Endothelial cell of umbilical vein (primary cell): ENCODE measurements at regions not wholly inside any gene's neighbourhood (a gene's known extent, or its start where the extent isn't known, plus 50 kb on each side); places are given as distances from the start of the nearest gene placed in this dataset.

Experiments
- BruUV-seq: library from RNA; stranded (reverse); fragments of 400-500 nt; replicated peaks from 2 replicates; lab custom pipeline; 2021; lab: Mats Ljungman, UMichigan
- CTCF ChIA-PET: fragments of 300-600, 350-600 bp; sonication (Branson Sonifier 250); formaldehyde crosslinking; loops from one replicate; lab custom pipeline; 2021; ENCODE audit warnings: antibody characterized with exemption, inconsistent platforms; lab: Charles Lee
- POLR2A ChIA-PET: fragments of 300-600, 350-600 bp; sonication (Branson Sonifier 250); formaldehyde crosslinking; loops from one replicate; lab custom pipeline; 2021; ENCODE audit warnings: antibody characterized with exemption, inconsistent platforms; lab: Charles Lee
- DNase-seq: peaks from one replicate; pipeline ENCODE4 v3.0.0-alpha.2; 2011; ENCODE audit warnings: low read depth, low spot score
- FAIRE-seq: peaks from 2 replicates; lab custom pipeline; 2011; peaks lifted over from hg19 to GRCh38; lab: Jason Lieb, UNC
- H2AFZ ChIP-seq: 2 replicates; pipeline ENCODE4 v1.6.0; 2012; ENCODE audit warnings: low read depth, low read length, control low read depth, inconsistent platforms
- H3K27ac ChIP-seq: 2 replicates; pipeline ENCODE4 v1.5.1; 2011; ENCODE audit warnings: low read depth, mild to moderate bottlenecking, control low read depth, low read length, moderate library complexity; ENCODE audit not compliant: insufficient read depth
- H3K27me3 ChIP-seq, 2 experiments: 2 replicates each; pipeline versions ENCODE4 v1.6.0 to v1.6.1; 2011; ENCODE audit warnings: low read length in 2 of 2, mixed read lengths in 1 of 2; ENCODE audit not compliant: control insufficient read depth in 2 of 2, insufficient read depth in 2 of 2
- H3K36me3 ChIP-seq, 2 experiments: 2 replicates in 1 of 2; 3 replicates in 1 of 2; pipeline ENCODE4 v1.5.1; 2011; ENCODE audit warnings: low read length in 2 of 2, mild to moderate bottlenecking in 1 of 2, moderate library complexity in 1 of 2; ENCODE audit not compliant: control insufficient read depth in 2 of 2, insufficient read depth in 2 of 2; ENCODE audit errors: extremely low read depth in 1 of 2
- H3K4me1 ChIP-seq: 3 replicates; pipeline ENCODE4 v1.5.1; 2011; ENCODE audit warnings: mild to moderate bottlenecking, low read length; ENCODE audit not compliant: control insufficient read depth, insufficient read depth; ENCODE audit errors: extremely low read depth
- H3K4me2 ChIP-seq: 2 replicates; pipeline ENCODE4 v1.6.1; 2011; ENCODE audit warnings: low read length, control low read depth, mixed read lengths; ENCODE audit not compliant: insufficient read depth
- H3K4me3 ChIP-seq, 3 experiments: fragments of 200-600 bp in 1 of 3; sonication (generic), shearing (Covaris generic) in 1 of 3; replicated peaks in 1 of 3; 2 replicates each; pipeline ENCODE4 v1.5.1; 2011 to 2016; ENCODE audit warnings: control low read depth in 3 of 3, low read length in 3 of 3, mild to moderate bottlenecking in 2 of 3, inconsistent platforms in 1 of 3, low read depth in 1 of 3, moderate library complexity in 1 of 3; ENCODE audit not compliant: insufficient read depth in 1 of 3
- H3K79me2 ChIP-seq: 2 replicates; pipeline ENCODE4 v1.6.0; 2012; ENCODE audit warnings: low read length, inconsistent platforms; ENCODE audit not compliant: control insufficient read depth, insufficient read depth
- H3K9ac ChIP-seq: replicated peaks from 2 replicates; pipeline ENCODE3; 2011; ENCODE audit warnings: low read length, control low read depth; ENCODE audit not compliant: insufficient read depth; ENCODE audit errors: extremely low read depth
- H3K9me1 ChIP-seq: replicated peaks from 3 replicates; pipeline ENCODE4 v1.6.0; 2011; ENCODE audit warnings: mild to moderate bottlenecking, low read length; ENCODE audit not compliant: control insufficient read depth, insufficient read depth; ENCODE audit errors: extremely low read depth
- H3K9me3 ChIP-seq: replicated peaks from 2 replicates; pipeline ENCODE4 v1.5.1; 2012; ENCODE audit warnings: low read length, inconsistent platforms; ENCODE audit not compliant: control insufficient read depth, insufficient read depth
- H4K20me1 ChIP-seq: replicated peaks from 2 replicates; pipeline ENCODE3; 2011; ENCODE audit warnings: mild to moderate bottlenecking, low read length; ENCODE audit not compliant: control insufficient read depth, insufficient read depth; ENCODE audit errors: extremely low read depth
- FOS ChIP-seq: IDR thresholded peaks from 2 replicates; pipeline ENCODE4 v1.6.1; 2011; ENCODE audit warnings: mild to moderate bottlenecking, low read length, moderate library complexity, borderline replicate concordance; ENCODE audit not compliant: insufficient read depth
- GATA2 ChIP-seq: IDR thresholded peaks from 2 replicates; pipeline ENCODE4 v1.7.0; 2011; ENCODE audit warnings: low read depth, mild to moderate bottlenecking, moderate library complexity, mixed read lengths, low read length; ENCODE audit not compliant: insufficient read length, insufficient read depth
- JUN ChIP-seq: IDR thresholded peaks from 2 replicates; pipeline ENCODE4 v1.6.1; 2011; ENCODE audit warnings: borderline replicate concordance, low read depth; ENCODE audit not compliant: insufficient read length, insufficient read depth
- POLR2AphosphoS5 ChIP-seq: IDR thresholded peaks from 2 replicates; pipeline ENCODE4 v1.6.1; 2012; ENCODE audit warnings: low read depth, mild to moderate bottlenecking, control low read depth, low read length, moderate library complexity; ENCODE audit not compliant: insufficient read depth
- dilution Hi-C: fragments of 300-500 bp; cut with MboI; formaldehyde crosslinking; loops from one replicate; pipeline ENCODE4 v1.15.0; 2019; ENCODE audit warnings: low sequenced_read_pairs; ENCODE audit not compliant: extremely low pct_ligation_motif_present
- intact Hi-C: fragments of 100-400 bp; cut with micrococcal nuclease; formaldehyde crosslinking; loops from one replicate; pipeline ENCODE4 v1.10.0; 2022
- TF ChIP-seq, protein P1 (sequence below): IDR thresholded peaks from 2 replicates; pipeline ENCODE4 v1.6.1; 2011; ENCODE audit not compliant: insufficient read depth, insufficient read length
- TF ChIP-seq, protein P2 (sequence below), 2 donors: IDR thresholded peaks; 1 replicate in 1 of 2; 2 replicates in 1 of 2; pipeline ENCODE4 v1.5.1; 2011; ENCODE audit warnings: low read length in 2 of 2, mild to moderate bottlenecking in 2 of 2, moderate library complexity in 2 of 2, control low read depth in 1 of 2, inconsistent platforms in 1 of 2, low read depth in 1 of 2; ENCODE audit not compliant: insufficient read depth in 1 of 2; ENCODE audit errors: extremely low read depth in 1 of 2

DNA sequence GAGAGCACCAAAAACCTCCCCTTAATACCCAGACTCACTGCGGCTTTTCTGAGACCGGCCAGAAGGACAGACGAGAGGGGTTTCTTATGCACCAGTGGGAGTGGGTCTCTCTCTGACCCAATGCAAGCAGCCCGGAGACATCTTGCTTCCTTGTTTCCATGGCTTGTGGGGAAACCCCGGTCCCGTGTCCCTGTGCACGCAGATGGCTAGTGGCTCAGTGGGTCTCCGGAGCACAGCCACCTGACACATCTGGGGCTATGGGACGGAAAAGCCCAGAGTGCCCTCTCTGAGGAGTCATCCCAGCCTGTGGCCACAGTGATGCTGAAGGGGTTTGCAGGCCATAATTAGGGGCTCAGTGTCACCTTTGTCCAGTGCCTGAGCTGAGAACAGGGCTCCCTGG is 197.6 kb downstream of the PHETA1 start:
- H3K9me1 ChIP-seq: no peaks in the 10 kb centered on the region
- FAIRE-seq (no peak), DNase-seq (no peak)
- no peaks in the 10 kb centered on the region for H3K4me1 ChIP-seq
- intact Hi-C loops (loop anchor here (5.0 kb wide), 1 partner anchor 234 kb away; no protein-coding TSS in a partner anchor), dilution Hi-C loops (no loop called here)
- ChIA-PET POLR2A (no interaction called here), CTCF (no interaction called here)
- H3K4me2 ChIP-seq: no peak overlapping the region
- no peak overlapping the region for H3K4me3 ChIP-seq
- no peaks in the 10 kb centered on the region for H3K9me3 ChIP-seq
- no peaks in the 10 kb centered on the region for H3K27me3 ChIP-seq
- no peaks in the 10 kb centered on the region for H3K79me2 ChIP-seq
- H4K20me1 ChIP-seq: no peaks in the 10 kb centered on the region
- no peak overlapping the region for H3K27ac ChIP-seq
- no peak overlapping the region for H2AFZ ChIP-seq
- no peak for TF ChIP-seq FOS
- TF ChIP-seq, protein P1, sequence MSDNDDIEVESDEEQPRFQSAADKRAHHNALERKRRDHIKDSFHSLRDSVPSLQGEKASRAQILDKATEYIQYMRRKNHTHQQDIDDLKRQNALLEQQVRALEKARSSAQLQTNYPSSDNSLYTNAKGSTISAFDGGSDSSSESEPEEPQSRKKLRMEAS: no peak
- H3K9ac ChIP-seq: no peak overlapping the region
- BruUV-seq: no TSS peak
- H3K36me3 ChIP-seq: no peaks in the 10 kb centered on the region

DNA sequence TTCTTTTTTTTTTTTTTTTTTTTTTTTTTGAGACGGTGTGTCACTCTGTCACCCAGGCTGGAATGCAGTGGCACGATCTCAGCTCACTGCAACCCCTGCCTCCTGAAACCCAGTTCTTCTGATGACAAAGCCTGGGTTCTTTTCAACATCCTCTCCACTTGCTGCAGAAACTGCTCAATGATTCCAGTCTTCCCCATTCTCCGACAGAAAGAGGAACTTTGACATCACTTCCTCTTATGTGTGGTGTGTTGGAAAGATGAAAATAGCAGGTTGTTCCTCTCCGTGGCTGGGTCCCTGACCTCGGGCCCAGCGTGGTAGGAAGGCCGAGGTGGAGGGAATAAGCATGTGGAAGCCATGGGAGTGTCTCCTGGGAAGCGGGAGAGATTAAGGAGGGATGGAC is 198.4 kb downstream of the PHETA1 start:
- intact Hi-C loops (loop anchor here (5.0 kb wide), 1 partner anchor 233 kb away; no protein-coding TSS in a partner anchor), dilution Hi-C loops (no loop called here)
- Histone ChIP-seq H3K4me3 (no peak overlapping the region), H3K4me2 (no peak overlapping the region), H2AFZ (no peak overlapping the region), H3K9me1 (no peaks in the 10 kb centered on the region), H3K9ac (no peak overlapping the region), H3K27me3 (no peaks in the 10 kb centered on the region), H4K20me1 (no peaks in the 10 kb centered on the region), H3K36me3 (no peaks in the 10 kb centered on the region), H3K9me3 (no peaks in the 10 kb centered on the region), H3K4me1 (no peaks in the 10 kb centered on the region), H3K27ac (no peak overlapping the region), H3K79me2 (no peaks in the 10 kb centered on the region)
- FAIRE-seq (no peak), DNase-seq (no peak)
- ChIA-PET CTCF (no interaction called here), POLR2A (no interaction called here)
- TF ChIP-seq JUN (no peak), GATA2 (no peak), POLR2AphosphoS5 (no peak)
- TF ChIP-seq, protein P2, sequence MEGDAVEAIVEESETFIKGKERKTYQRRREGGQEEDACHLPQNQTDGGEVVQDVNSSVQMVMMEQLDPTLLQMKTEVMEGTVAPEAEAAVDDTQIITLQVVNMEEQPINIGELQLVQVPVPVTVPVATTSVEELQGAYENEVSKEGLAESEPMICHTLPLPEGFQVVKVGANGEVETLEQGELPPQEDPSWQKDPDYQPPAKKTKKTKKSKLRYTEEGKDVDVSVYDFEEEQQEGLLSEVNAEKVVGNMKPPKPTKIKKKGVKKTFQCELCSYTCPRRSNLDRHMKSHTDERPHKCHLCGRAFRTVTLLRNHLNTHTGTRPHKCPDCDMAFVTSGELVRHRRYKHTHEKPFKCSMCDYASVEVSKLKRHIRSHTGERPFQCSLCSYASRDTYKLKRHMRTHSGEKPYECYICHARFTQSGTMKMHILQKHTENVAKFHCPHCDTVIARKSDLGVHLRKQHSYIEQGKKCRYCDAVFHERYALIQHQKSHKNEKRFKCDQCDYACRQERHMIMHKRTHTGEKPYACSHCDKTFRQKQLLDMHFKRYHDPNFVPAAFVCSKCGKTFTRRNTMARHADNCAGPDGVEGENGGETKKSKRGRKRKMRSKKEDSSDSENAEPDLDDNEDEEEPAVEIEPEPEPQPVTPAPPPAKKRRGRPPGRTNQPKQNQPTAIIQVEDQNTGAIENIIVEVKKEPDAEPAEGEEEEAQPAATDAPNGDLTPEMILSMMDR (IDR thresholded peaks at IDR 0.05; ENCODE audit: extremely low read depth in 1 of 2, insufficient read depth in 1 of 2, low read depth in 1 of 2, low read length in 2 of 2): no peak
- no TSS peak for BruUV-seq
